C1 segment of cervical spinal cord (tissue), 14 donors: ENCODE measurements at regions not wholly inside any gene's neighbourhood (a gene's known extent, or its start where the extent isn't known, plus 50 kb on each side); places are given as distances from the start of the nearest gene placed in this dataset.
"Not testable (repeated sequence)": the region's sequence is repeated elsewhere in the genome, so short reads cannot be mapped to it uniquely, and the experiment has no call there.

Experiments used
- DNase-seq, 14 donors: peaks; one replicate each; lab custom pipeline; 2025; lab: John Stamatoyannopoulos, UW

- no peak for DNase-seq
These were observed 106.9 kb downstream of the PRL start for GRCh38 chr6:22189946-22190345.

GRCh38 chr6:22194188-22194921, 102.5 kb downstream of the PRL start:
- DNase-seq = no peak

GRCh38 chr6:22199771-22200170, 97.1 kb downstream of the PRL start:
- no peak for DNase-seq

GRCh38 chr6:22204153-22204552, 92.7 kb downstream of the PRL start:
- no peak for DNase-seq

- DNase-seq = no peak
These were observed 91.6 kb downstream of the PRL start for GRCh38 chr6:22205266-22205665.

- no peak for DNase-seq
These were observed 90.7 kb downstream of the PRL start for GRCh38 chr6:22206106-22206505.

GRCh38 chr6:22208026-22208425, 88.8 kb downstream of the PRL start:
- no peak for DNase-seq

GRCh38 chr6:22214314-22214713, 82.5 kb downstream of the PRL start:
- DNase-seq = no peak

GRCh38 chr6:22215474-22215873, 81.4 kb downstream of the PRL start:
- not testable (repeated sequence) for DNase-seq

- DNase-seq = no peak
These were observed 78.4 kb downstream of the PRL start for GRCh38 chr6:22218410-22218809.

GRCh38 chr6:22219925-22220324, 76.9 kb downstream of the PRL start:
- no peak for DNase-seq

- DNase-seq = no peak
These were observed 75.6 kb downstream of the PRL start for GRCh38 chr6:22221211-22221610.

- DNase-seq = no peak
These were observed 75.2 kb downstream of the PRL start for GRCh38 chr6:22221630-22222029.

- DNase-seq = no peak
These were observed 74.4 kb downstream of the PRL start for GRCh38 chr6:22222469-22222868.

GRCh38 chr6:22227824-22228610, 68.8 kb downstream of the PRL start:
- no peak for DNase-seq

- DNase-seq = no peak
These were observed 65.8 kb downstream of the PRL start for GRCh38 chr6:22231050-22231449.

- no peak for DNase-seq
These were observed 65.2 kb downstream of the PRL start for GRCh38 chr6:22231616-22232015.

GRCh38 chr6:22236626-22237414, 60.0 kb downstream of the PRL start:
- no peak for DNase-seq
